HUDEP-2 (cell line): ENCODE measurements at regions not wholly inside any gene's neighbourhood (a gene's known extent, or its start where the extent isn't known, plus 50 kb on each side); places are given as distances from the start of the nearest gene placed in this dataset.
"Not testable (repeated sequence)": the region's sequence is repeated elsewhere in the genome, so short reads cannot be mapped to it uniquely, and the experiment has no call there.

Experiments used
- DNase-seq, 76 experiments: peaks; one replicate each; lab custom pipeline; 2025; ENCODE audit not compliant: unreplicated experiment in 76 of 76; lab: John Stamatoyannopoulos, UW

DNA sequence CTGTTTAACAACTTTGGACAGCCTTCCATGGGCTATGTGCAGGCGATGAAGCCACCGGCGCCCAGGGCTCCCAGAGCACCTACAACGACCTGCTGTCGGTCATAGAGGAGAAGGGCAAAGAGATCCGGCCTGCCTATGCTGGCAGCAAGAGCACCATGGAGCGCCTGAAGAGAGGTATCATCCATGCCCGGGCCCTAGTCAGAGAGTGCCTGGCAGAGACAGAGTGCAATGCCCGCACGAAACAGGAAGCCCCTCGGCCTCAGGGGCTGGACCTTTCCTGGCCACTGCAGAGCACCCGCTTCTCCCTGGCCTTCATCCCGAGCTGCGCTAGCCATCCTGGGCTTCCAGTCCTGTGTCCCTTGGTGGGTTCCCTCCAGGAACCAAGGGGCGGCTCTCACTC is 497.0 kb upstream of the PHF14 start:
- DNase-seq = no peak

DNA sequence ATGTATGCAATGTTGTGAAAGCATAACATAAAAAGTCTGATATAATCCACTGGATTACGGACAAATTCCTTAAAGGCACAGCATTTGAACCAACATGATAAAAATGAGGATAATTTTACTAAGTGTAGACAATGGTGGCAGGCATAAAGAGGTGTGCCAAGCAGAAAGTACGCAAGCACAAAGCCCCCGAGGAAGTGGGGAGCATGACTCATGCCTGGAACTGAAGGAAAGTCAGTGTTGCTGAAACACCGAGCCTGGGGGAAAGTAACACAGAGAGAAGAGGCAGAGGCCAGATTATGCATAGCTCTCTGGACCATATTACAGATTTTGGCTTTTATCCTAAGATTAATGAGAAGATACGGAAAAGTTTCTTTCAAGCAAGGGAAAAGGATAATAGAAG is 490.0 kb upstream of the PHF14 start:
- no peak for DNase-seq

DNA sequence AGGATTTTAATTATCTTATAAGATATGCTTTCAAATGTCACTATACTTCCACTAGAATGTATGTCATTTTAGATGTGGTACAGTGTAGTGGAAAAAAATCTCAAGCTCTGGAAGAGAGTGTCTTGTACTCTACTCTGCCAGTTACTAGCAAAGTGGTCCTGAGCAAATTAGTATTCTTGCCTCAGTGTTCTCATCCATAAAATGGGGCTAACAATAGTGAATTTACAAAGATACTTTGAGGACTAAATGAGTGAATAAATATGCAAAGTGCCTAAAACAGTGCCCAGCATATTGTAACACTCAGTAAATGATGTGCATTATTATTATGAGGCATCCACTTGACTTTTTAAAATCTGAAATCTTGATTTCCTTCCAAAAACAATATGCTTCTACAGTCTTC is 488.9 kb upstream of the PHF14 start:
- DNase-seq = no peak

DNA sequence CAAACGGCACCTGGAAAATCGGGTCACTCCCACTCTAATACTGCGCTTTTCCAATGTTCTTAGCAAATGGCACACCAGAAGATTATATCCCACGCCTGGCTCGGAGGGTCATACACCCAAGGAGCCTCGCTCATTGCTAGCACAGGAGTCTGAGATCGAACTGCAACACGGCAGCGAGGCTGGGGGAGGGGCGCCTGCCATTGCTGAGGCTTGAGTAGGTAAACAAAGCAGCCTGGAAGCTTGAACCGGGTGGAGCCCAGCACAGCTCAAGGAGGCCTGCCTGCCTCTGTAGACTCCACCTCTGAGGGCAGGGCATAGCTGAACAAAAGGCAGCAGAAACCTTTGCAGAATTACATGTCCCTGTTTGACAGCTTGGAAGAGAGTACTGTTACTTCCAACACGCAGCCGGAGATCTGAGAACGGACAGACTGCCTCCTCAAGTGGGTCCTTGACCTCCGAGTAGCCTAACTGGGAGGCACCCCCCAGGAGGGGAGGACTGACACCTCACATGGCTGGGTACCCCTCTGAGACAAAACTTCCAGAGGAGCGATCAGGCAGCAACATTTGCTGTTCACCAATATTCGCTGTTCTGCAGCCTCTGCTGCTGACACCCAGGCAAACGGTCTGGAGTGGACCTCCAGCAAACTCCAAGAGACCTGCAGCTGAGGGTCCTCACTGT is 472.3 kb upstream of the PHF14 start:
- not testable (repeated sequence) for DNase-seq

GRCh38 chr7:10507032-10507431 is 466.6 kb upstream of the PHF14 start:
- no peak for DNase-seq

DNA sequence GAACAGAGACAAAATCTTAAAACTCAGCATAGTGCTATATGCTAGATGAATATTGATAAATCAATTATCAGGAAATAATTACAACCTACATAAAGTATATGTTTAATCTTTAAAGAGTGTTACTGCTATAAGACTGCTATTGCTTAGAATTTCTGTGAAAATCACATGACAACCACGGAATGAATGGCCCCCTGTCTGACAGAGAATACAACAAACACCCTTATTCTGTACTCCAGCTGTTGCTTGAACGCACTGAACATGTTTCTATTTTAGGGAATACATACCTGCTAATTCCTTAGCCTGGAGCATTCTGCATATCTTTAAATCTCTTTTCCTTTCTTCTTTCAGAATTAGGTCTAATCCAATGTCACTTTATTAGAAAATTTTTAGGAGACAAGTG is 452.4 kb upstream of the PHF14 start:
- DNase-seq = no peak

DNA sequence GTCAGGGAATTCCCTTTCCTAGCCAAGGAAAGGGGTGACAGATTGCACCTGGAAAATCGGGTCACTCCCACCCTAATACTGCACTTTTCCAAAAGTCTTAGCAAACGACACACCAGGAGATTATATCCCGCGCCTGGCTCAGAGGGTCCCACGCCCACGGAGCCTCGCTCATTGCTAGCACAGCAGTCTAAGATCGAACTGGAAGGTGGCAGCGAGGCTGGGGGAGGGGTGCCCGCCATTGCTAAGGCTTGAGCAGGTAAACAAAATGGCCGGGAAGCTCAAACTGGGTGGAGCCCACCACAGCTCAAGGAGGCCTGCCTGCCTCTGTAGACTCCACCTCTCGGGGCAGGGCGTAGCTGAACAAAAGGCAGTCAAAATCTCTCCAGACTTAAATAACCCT is 440.2 kb upstream of the PHF14 start:
- not testable (repeated sequence) for DNase-seq

DNA sequence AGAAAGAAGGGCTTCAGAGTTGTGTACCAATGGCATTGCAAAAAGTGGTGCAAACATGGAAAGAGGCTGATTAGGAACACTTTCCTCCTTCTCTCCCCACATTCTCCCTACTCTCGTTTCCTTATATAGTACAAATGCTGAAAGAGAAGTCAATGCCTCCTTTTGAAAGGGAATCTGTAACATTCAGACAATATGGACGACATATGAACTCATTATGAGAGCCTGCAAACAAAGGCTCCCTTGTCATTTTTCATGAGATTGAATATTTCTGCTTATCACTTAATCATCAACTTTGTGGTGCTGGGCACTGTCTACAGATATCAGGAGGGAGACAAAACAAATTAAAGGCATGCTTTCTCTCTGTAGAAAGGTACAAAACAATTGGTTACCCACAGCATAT is 437.1 kb upstream of the PHF14 start:
- DNase-seq = no peak

- DNase-seq = no peak
Measured at GRCh38 chr7:10537764-10538163, 435.9 kb upstream of the PHF14 start.

DNA sequence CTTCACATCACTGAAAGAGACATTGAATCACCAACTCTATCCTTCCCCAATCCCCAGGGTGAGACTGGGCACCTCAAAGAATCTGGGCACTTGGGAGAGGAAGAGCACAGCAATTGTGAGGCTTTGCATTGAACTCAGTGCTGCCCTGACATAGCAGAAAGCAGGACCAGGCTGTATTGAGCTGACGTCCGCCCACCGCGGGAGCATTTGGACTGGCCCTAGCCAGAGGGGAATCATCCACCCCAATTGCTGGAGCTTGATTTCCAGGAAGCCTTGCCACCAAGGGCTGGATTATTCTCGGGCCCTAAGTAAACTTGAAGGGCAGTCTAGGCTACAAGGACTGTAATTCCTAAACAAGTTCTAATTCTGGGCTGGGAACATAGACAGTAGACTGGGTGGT is 416.3 kb upstream of the PHF14 start:
- no peak for DNase-seq

GRCh38 chr7:10560497-10560896 is 413.2 kb upstream of the PHF14 start:
- DNase-seq = no peak

- DNase-seq = no peak
Measured at GRCh38 chr7:10568891-10569290, 404.8 kb upstream of the PHF14 start.

GRCh38 chr7:10571759-10572158 is 401.9 kb upstream of the PHF14 start:
- no peak for DNase-seq

DNA sequence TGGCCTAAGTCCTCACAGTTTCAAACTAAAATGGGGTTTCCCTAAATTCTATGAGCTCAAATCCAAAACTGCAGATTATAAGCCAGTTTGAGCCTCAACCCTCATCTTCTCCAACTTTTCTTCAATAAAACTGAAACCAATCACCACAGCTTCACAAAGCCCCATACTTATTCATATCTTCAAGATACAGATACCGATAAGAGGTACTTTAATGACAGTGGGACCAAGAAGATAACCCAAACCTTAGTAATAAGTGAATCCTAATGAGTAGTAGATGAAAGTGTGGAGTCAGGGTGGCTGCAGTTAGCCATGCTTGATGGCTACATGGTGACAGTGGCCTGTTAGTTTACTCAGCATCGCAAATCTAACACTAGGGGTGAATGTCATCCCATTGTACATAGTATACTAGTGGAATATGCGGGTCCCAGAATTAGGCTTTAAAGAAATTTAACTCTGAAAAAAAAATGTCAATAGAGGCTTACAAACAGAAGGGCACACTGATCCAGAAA is 395.8 kb upstream of the PHF14 start:
- peak in 1 of 76 experiments; percentile 3 for DNase-seq

GRCh38 chr7:10579561-10579960 is 394.1 kb upstream of the PHF14 start:
- peak in 1 of 76 experiments; percentile 2 for DNase-seq

GRCh38 chr7:10584886-10585285 is 388.8 kb upstream of the PHF14 start:
- no peak for DNase-seq

DNA sequence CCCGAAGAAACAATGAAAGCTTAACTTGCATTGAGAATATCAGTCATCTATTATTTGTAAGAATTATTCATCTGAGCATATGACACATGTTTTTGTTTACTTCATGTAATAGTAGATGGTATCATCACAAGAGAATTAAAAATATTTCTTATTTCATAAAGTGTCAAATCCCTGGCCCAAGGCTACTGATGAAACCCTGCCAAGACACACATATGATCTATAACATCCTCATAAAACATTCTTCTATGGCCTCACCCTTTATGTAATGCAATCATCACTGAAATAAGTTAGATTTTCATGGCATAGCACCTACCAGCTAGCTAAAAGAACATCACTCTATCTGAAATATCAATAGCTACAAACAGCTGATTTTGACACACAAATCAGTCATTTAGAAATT is 385.6 kb upstream of the PHF14 start:
- DNase-seq = no peak

DNA sequence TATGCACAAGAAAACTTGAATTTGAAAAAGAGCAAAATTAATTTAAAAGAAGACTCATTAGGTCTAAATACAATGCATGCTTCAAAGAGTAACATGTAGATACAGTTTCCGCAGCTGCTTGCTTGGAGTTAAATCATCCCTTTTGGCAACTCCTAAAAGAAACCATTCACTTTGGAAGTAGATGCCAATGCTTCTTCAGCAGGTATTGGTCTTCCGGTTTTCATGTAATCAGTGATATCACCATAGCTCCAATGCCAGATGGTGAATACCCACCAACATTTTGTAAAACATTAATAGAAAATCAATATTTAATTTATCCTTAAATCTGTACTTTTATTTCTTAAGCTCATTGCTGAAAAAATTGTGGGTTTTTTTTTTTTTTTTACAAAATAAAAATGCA is 381.1 kb upstream of the PHF14 start:
- DNase-seq = no peak

GRCh38 chr7:10593080-10593479 is 380.6 kb upstream of the PHF14 start:
- no peak for DNase-seq

DNA sequence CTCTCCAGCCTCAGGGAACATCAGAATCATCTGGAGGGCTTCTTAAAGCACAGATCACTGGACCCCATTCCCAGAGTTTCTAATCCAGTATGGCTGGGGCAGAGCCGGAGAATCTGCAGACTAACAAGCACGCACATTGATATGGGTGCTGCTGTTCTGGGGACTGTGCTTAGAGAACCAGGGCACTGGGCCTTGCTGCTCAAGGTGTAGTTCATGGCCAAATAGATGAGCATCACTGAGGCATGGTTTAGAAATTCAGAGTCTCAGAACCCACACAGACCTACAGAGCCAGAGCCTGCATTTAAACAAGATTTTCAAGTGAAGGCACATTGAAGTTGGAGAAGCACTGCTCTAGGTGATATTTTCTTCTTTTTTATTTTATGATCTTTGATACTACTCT is 376.8 kb upstream of the PHF14 start:
- no peak for DNase-seq

- no peak for DNase-seq
Measured at GRCh38 chr7:10604128-10604527, 369.5 kb upstream of the PHF14 start.

GRCh38 chr7:10612950-10613349 is 360.7 kb upstream of the PHF14 start:
- no peak for DNase-seq

DNA sequence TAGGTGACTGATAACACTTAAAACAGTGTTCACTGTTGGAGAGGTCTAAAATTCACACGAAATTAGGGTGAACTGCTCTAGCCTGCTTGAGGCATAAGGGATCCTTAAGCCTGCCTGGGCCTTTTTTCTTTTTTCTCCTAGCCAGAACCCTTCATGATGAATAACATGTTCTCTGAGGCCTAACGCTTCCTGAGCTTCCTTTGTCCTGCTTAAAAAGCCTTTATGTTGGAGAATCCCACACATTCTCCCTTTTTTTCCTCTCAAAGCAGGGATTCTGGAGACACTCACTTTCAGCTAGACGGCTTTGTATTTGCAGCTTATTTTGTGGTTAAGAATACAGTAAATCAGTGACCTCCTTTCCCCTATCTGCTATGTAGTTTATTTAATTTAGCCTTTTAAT is 354.7 kb upstream of the PHF14 start:
- DNase-seq = no peak
